Right atrium auricular region (tissue), 2 donors: ENCODE measurements at regions not wholly inside any gene's neighbourhood (a gene's known extent, or its start where the extent isn't known, plus 50 kb on each side); places are given as distances from the start of the nearest gene placed in this dataset.

ENCODE experiments used
- DNase-seq: peaks from one replicate; pipeline ENCODE4 v3.0.0-alpha.2; 2019; ENCODE audit warnings: low spot score
- H3K27ac ChIP-seq, 2 donors: fragments of 200-600 bp; sonication (generic); 1 replicate in 1 of 2; 2 replicates in 1 of 2; pipeline ENCODE4 v1.5.1; 2016 to 2019
- H3K27me3 ChIP-seq, 2 donors: fragments of 200-600 bp; sonication (generic); one replicate each; pipeline versions ENCODE4 v1.5.1 to v1.6.0; 2017 to 2019
- H3K36me3 ChIP-seq: fragments of 200-600 bp; sonication (generic); one replicate; pipeline ENCODE4 v1.5.1; 2016
- H3K4me1 ChIP-seq, 2 donors: fragments of 200-600 bp; sonication (generic); one replicate each; pipeline versions ENCODE4 v1.5.1 to v1.6.0; 2017 to 2019
- H3K4me3 ChIP-seq, 2 donors: fragments of 200-600 bp; sonication (generic); 1 replicate in 1 of 2; 2 replicates in 1 of 2; pipeline ENCODE4 v1.5.1; 2017 to 2019; ENCODE audit warnings: mild to moderate bottlenecking in 1 of 2, moderate library complexity in 1 of 2
- H3K9me3 ChIP-seq, 2 donors: fragments of 200-600 bp; sonication (generic); one replicate each; pipeline ENCODE4 v1.5.1; 2019
- TF ChIP-seq, protein P1 (sequence below), 2 donors: fragments of 200-600 bp; sonication (generic); IDR thresholded peaks; one replicate each; pipeline ENCODE4 v1.5.1; 2019; ENCODE audit warnings: antibody characterized with exemption in 2 of 2

DNA sequence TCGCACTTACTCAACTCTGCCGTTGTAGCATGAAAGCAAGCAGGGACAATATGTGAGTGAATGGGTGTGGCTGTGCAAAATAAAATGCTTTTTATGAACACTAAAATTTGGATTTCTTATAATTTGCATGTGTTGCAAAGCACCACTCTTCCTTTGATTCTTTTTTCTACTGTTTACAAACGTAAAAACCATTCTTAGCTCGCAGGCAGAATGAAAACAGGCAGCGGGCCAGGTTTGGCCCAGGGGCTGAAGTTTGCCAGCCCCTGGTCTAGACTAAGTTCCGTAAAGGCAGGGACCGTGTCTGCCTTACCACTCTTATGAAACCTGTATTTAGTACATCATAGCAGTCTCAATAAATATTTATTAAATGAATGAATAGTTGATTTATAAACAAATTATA, 83.7 kb upstream of the SPATS2L start:
- TF ChIP-seq, protein P1, sequence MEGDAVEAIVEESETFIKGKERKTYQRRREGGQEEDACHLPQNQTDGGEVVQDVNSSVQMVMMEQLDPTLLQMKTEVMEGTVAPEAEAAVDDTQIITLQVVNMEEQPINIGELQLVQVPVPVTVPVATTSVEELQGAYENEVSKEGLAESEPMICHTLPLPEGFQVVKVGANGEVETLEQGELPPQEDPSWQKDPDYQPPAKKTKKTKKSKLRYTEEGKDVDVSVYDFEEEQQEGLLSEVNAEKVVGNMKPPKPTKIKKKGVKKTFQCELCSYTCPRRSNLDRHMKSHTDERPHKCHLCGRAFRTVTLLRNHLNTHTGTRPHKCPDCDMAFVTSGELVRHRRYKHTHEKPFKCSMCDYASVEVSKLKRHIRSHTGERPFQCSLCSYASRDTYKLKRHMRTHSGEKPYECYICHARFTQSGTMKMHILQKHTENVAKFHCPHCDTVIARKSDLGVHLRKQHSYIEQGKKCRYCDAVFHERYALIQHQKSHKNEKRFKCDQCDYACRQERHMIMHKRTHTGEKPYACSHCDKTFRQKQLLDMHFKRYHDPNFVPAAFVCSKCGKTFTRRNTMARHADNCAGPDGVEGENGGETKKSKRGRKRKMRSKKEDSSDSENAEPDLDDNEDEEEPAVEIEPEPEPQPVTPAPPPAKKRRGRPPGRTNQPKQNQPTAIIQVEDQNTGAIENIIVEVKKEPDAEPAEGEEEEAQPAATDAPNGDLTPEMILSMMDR (IDR thresholded peaks at IDR 0.05): no peak
- Histone ChIP-seq H3K4me1 (peaks cover 0 to 17% of the 10 kb centered on the region in 2 donors), H3K27me3 (no peaks in the 10 kb centered on the region), H3K9me3 (no peaks in the 10 kb centered on the region), H3K27ac (no peak overlapping the region), H3K4me3 (no peak overlapping the region), H3K36me3 (no peaks in the 10 kb centered on the region)
- DNase-seq: no peak

DNA sequence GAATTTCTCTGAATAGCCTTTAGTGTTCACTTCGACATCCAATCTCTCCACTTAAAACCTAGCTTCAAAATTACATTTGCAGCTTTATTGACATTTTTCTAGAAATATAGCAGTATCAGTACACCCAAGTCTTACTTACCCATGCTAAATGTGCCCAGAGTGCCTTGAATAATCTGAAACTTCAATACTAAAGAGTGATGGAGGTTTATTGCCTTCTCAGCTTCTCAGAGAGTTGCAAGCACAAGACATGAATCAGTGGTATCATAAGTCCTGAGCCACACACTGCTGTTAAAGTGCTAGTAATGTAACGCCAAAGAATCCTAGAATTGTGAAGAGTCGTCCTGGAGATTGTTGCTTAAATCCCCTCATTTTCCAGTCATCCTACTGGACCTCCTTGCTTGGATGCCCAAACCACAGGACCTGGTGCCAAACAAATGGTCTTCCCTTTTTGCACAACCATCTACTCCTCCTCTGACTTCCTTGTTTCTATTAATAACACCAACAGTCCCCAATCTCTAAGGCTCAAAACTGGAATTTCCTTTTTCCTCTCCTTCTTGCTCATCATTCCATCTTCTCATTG, 83.2 kb upstream of the SPATS2L start:
- DNase-seq: no peak
- peaks cover 0 to 17% of the 10 kb centered on the region in 2 donors for H3K4me1 ChIP-seq
- TF ChIP-seq, protein P1 (IDR thresholded peaks at IDR 0.05): no peak
- H3K27me3 ChIP-seq: no peaks in the 10 kb centered on the region
- H3K9me3 ChIP-seq: no peaks in the 10 kb centered on the region
- no peak overlapping the region for H3K27ac ChIP-seq
- H3K4me3 ChIP-seq: no peak overlapping the region
- H3K36me3 ChIP-seq: no peaks in the 10 kb centered on the region

- Histone ChIP-seq H3K9me3 (no peaks in the 10 kb centered on the region), H3K27me3 (no peaks in the 10 kb centered on the region), H3K27ac (peak overlapping the region; percentile 8 to 49), H3K4me1 (peaks cover 0 to 17% of the 10 kb centered on the region in 2 donors), H3K36me3 (no peaks in the 10 kb centered on the region), H3K4me3 (no peak overlapping the region)
- DNase-seq: no peak
- TF ChIP-seq, protein P1 (IDR thresholded peaks at IDR 0.05): no peak
These were observed 80.5 kb upstream of the SPATS2L start for GRCh38 chr2:200225951-200226350.

DNA sequence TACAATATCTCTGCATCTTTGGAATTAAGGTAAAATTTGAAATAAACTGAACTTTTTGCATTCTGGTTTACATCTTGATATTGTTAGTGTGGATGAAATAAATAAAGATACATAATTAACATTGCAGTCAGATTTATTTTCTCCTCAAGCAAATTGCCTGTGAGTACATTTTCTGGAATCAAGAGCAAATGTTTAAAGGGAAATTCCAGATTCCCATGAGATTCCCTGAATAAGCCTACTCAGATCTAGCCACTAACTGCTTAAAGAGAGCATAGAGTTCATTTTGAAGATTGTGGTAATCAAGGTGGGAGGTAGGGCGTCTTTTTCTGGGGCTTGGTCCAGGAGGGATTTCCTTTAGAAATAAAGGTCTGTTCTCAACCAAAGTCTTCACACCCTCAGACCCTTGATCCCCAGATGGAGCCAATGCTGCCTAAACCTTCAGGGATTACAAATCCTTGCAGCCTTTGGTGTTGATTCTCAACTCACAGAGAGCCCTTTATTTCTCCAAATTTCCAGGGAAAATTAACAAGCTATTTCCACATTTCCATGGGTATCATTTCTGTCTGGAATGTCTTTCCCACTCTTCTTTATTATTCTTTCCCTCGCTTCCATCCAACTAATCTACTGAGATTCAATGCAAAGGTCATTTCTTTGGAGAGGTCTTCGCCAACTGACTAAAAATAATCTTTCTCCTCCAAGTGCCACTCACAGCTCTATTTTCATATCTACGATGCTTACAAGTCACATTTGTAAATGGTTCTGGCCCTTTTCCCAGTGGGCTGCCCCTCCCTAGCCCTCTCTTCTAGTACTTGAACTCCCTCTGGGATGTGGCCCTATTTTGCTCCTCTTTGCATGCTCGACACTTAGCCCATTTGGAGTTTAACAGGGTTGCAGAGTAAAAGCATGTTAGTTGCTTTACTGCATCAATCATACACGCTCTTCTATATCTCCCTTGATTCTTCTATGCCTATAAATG, 79.8 kb upstream of the SPATS2L start:
- H3K27ac ChIP-seq: peak overlapping the region; percentile 24 to 26
- H3K4me3 ChIP-seq: no peak overlapping the region
- TF ChIP-seq, protein P1 (IDR thresholded peaks at IDR 0.05): no peak
- H3K27me3 ChIP-seq: no peaks in the 10 kb centered on the region
- peaks cover 0 to 17% of the 10 kb centered on the region in 2 donors for H3K4me1 ChIP-seq
- H3K9me3 ChIP-seq: no peaks in the 10 kb centered on the region
- DNase-seq: no peak
- no peaks in the 10 kb centered on the region for H3K36me3 ChIP-seq

DNA sequence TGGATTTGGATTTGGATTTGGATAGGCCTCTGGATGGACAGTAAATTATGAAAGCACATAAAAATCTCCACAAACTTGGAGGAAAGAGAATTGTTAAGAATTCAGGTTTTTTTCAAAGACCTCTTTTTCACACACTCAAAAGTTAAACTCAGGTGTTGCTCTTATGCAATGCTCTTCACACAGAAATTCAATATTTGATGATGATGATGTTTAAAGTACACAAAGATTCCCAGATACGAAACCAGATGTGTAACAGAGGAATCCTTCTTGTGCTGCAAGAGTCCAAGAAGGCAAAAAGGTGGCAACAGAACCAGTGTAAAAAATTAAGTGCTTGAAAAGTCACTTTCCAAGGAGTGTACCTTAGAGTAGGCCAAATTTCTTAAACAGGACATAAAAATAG, 75.8 kb upstream of the SPATS2L start:
- no peaks in the 10 kb centered on the region for H3K36me3 ChIP-seq
- H3K27ac ChIP-seq: no peak overlapping the region
- H3K4me1 ChIP-seq: peaks cover 0 to 12% of the 10 kb centered on the region in 2 donors
- no peaks in the 10 kb centered on the region for H3K27me3 ChIP-seq
- DNase-seq: no peak
- TF ChIP-seq, protein P1 (IDR thresholded peaks at IDR 0.05): no peak
- no peaks in the 10 kb centered on the region for H3K9me3 ChIP-seq
- no peak overlapping the region for H3K4me3 ChIP-seq
